GM03348 (cell line): ENCODE measurements at regions not wholly inside any gene's neighbourhood (a gene's known extent, or its start where the extent isn't known, plus 50 kb on each side); places are given as distances from the start of the nearest gene placed in this dataset.

Experiments
- DNase-seq: peaks from one replicate; pipeline ENCODE4 v3.0.0; 2012; ENCODE audit warnings: low spot score

GRCh38 chr1:4960782-4961475, 306.5 kb downstream of the AJAP1 start:
- DNase-seq, result no peak

- no peak for DNase-seq
Measured at GRCh38 chr1:4960336-4960735, 305.9 kb downstream of the AJAP1 start.

- no peak for DNase-seq
Measured at GRCh38 chr1:4959216-4959615, 304.8 kb downstream of the AJAP1 start.

- no peak for DNase-seq
Measured at GRCh38 chr1:4957027-4957426, 302.6 kb downstream of the AJAP1 start.

GRCh38 chr1:4954392-4954791, 300.0 kb downstream of the AJAP1 start:
- no peak for DNase-seq

- DNase-seq, result no peak
Measured at GRCh38 chr1:4951601-4952000, 297.2 kb downstream of the AJAP1 start.

GRCh38 chr1:4946343-4946742, 291.9 kb downstream of the AJAP1 start:
- no peak for DNase-seq

GRCh38 chr1:4944911-4945310, 290.5 kb downstream of the AJAP1 start:
- DNase-seq, result no peak

GRCh38 chr1:4944072-4944471, 289.7 kb downstream of the AJAP1 start:
- no peak for DNase-seq

- DNase-seq, result no peak
Measured at GRCh38 chr1:4939266-4939665, 284.9 kb downstream of the AJAP1 start.

- DNase-seq, result no peak
Measured at GRCh38 chr1:4937876-4938534, 283.6 kb downstream of the AJAP1 start.

- DNase-seq, result no peak
Measured at GRCh38 chr1:4935807-4936206, 281.4 kb downstream of the AJAP1 start.

- no peak for DNase-seq
Measured at GRCh38 chr1:4933232-4933631, 278.8 kb downstream of the AJAP1 start.

GRCh38 chr1:4932311-4933030, 278.1 kb downstream of the AJAP1 start:
- DNase-seq, result no peak

- DNase-seq, result no peak
Measured at GRCh38 chr1:4931486-4931885, 277.1 kb downstream of the AJAP1 start.

GRCh38 chr1:4928186-4928585, 273.8 kb downstream of the AJAP1 start:
- no peak for DNase-seq

- no peak for DNase-seq
Measured at GRCh38 chr1:4924356-4924755, 269.9 kb downstream of the AJAP1 start.

GRCh38 chr1:4916610-4917009, 262.2 kb downstream of the AJAP1 start:
- DNase-seq, result no peak

GRCh38 chr1:4915154-4915553, 260.7 kb downstream of the AJAP1 start:
- DNase-seq, result no peak

GRCh38 chr1:4908486-4908885, 254.1 kb downstream of the AJAP1 start:
- no peak for DNase-seq

GRCh38 chr1:4894566-4894965, 240.2 kb downstream of the AJAP1 start:
- DNase-seq, result no peak

GRCh38 chr1:4880626-4881025, 226.2 kb downstream of the AJAP1 start:
- DNase-seq, result no peak

- DNase-seq, result no peak
Measured at GRCh38 chr1:4877426-4877825, 223.0 kb downstream of the AJAP1 start.
